ENCODE measurements at regions not wholly inside any gene's neighbourhood (a gene's known extent, or its start where the extent isn't known, plus 50 kb on each side); places are given as distances from the start of the nearest gene placed in this dataset.

DNA sequence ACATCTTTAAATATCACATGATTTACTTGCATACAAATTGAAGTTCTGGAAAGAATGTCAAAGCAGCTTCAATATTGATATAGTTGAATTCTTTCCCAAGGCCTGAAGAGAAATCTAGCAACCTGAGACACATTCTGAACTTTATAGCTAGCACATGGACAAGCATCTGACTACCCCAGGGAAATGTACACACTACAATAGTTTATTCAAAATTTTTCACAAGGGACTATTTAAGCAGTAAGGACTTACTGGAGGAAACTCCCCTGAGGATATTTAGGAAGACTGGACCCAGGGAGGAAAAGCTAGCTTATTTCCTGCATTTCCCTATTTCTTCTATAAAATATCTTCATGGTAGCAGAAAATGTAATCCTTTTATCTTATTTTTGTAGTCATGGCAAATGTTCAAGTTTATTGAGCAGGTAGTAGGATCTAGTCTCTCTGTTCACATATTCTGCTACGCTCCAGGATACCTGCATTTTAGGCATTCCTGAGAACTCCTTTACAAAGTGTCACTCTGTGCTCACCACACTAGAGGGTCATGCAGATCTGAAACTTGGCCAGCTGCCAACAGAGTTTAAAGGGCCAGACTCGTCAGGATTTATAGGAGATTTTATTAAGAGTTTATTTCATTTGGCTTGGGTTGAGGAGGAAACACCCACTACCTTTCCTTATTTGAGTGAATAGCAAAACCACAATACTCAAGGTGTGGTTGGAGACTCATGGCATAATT is 348.4 kb upstream of the FTMT start:
- TF ChIP-seq, protein P1, sequence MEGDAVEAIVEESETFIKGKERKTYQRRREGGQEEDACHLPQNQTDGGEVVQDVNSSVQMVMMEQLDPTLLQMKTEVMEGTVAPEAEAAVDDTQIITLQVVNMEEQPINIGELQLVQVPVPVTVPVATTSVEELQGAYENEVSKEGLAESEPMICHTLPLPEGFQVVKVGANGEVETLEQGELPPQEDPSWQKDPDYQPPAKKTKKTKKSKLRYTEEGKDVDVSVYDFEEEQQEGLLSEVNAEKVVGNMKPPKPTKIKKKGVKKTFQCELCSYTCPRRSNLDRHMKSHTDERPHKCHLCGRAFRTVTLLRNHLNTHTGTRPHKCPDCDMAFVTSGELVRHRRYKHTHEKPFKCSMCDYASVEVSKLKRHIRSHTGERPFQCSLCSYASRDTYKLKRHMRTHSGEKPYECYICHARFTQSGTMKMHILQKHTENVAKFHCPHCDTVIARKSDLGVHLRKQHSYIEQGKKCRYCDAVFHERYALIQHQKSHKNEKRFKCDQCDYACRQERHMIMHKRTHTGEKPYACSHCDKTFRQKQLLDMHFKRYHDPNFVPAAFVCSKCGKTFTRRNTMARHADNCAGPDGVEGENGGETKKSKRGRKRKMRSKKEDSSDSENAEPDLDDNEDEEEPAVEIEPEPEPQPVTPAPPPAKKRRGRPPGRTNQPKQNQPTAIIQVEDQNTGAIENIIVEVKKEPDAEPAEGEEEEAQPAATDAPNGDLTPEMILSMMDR (IDR thresholded peaks at IDR 0.05; ENCODE audit: insufficient read depth, low read length, poor library complexity, severe bottlenecking), result no peak
- no peak for TF ChIP-seq EZH2phosphoT487 (conservative IDR thresholded peaks at IDR 0.05; ENCODE audit: low read length)

Measured in SU-DHL-6 (cell line).